Suprapubic skin (tissue), 4 donors: ENCODE measurements at regions not wholly inside any gene's neighbourhood (a gene's known extent, or its start where the extent isn't known, plus 50 kb on each side); places are given as distances from the start of the nearest gene placed in this dataset.

Experiments
- CTCF ChIP-seq, 2 donors: fragments of 200-600 bp in 1 of 2; fragments of 450-650 bp in 1 of 2; sonication (generic) in 1 of 2; IDR thresholded peaks; one replicate each; pipeline ENCODE4 v1.5.1; 2016 to 2019; ENCODE audit warnings: antibody characterized with exemption in 2 of 2, mild to moderate bottlenecking in 1 of 2, moderate library complexity in 1 of 2
- EP300 ChIP-seq: sonication (generic); formaldehyde crosslinking; IDR thresholded peaks from one replicate; pipeline ENCODE4 v1.6.1; 2017; ENCODE audit warnings: antibody characterized with exemption
- POLR2A ChIP-seq, 2 donors: fragments of 450-650 bp; IDR thresholded peaks; one replicate each; pipeline ENCODE4 v1.6.1; 2017; ENCODE audit warnings: antibody characterized with exemption in 2 of 2, mild to moderate bottlenecking in 2 of 2, moderate library complexity in 2 of 2
- POLR2AphosphoS5 ChIP-seq, 3 donors: sonication (generic); formaldehyde crosslinking; IDR thresholded peaks; one replicate each; pipeline ENCODE4 v1.6.1; 2017; ENCODE audit warnings: antibody characterized with exemption in 3 of 3

GRCh38 chr15:61421938-61422337 is 192.8 kb upstream of the RORA start:
- TF ChIP-seq CTCF (IDR thresholded peaks at IDR 0.05) (no peak), POLR2A (IDR thresholded peaks at IDR 0.05) (no peak), POLR2AphosphoS5 (IDR thresholded peaks at IDR 0.05) (no peak), EP300 (no peak)
